HG02678 (cell line): ENCODE measurements at regions not wholly inside any gene's neighbourhood (a gene's known extent, or its start where the extent isn't known, plus 50 kb on each side); places are given as distances from the start of the nearest gene placed in this dataset.

Source experiments
- ATAC-seq: cut with Tn5 transposase; IDR thresholded peaks from one replicate; pipeline ENCODE4 v1.9.1; 2021; ENCODE audit warnings: mild to moderate bottlenecking, moderate library complexity; ENCODE audit not compliant: unreplicated experiment

- ATAC-seq = no peak
Measured at GRCh38 chr4:178480105-178480504, 1037.9 kb upstream of the AGA start.

DNA sequence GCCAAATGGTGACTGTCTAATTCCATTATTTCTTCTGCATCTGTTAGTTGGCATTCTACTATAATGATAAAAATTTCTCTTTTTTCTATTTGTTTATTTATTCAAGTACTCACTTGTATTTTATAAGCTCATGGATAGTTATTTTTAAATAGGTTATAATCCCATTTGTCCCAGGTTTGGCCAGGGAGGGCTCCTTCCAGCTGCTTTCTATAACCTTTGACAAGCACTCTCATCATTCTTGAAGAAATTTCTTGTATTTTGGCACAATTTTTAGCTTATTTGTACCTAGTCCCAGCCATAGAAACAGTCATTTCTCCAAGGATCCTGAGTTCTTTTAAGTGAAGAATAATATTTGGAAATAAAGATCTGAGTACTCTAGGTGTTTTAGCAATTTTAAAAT, 1038.6 kb upstream of the AGA start:
- ATAC-seq = no peak

- ATAC-seq = no peak
Measured at GRCh38 chr4:178481564-178481963, 1039.3 kb upstream of the AGA start.

GRCh38 chr4:178523038-178523437, 1080.8 kb upstream of the AGA start:
- no peak for ATAC-seq

GRCh38 chr4:178535939-178536579, 1093.8 kb upstream of the AGA start:
- no peak for ATAC-seq

- no peak for ATAC-seq
Measured at GRCh38 chr4:178553201-178553600, 1111.0 kb upstream of the AGA start.

- no peak for ATAC-seq
Measured at GRCh38 chr4:178554352-178554751, 1112.1 kb upstream of the AGA start.

GRCh38 chr4:178556796-178557195, 1114.6 kb upstream of the AGA start:
- ATAC-seq = no peak

DNA sequence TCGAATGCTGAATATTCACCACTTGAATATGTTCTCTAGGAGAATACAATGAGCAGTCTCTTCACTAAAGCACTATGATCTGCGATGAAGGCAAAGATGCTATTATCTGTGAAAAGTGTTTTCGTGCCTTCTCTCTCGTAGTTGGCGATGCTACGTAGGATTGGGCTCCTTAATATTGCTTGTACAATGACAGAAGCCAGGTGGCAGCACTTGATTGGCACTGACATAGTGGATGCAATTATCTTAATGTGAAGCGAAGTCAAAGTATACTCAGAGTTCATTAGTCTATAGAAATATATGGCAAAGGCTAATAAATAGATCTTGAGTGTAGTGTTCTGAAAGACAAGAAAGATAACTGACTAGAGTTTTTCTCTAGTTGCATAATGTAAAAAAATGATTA, 1135.7 kb upstream of the AGA start:
- ATAC-seq = no peak

DNA sequence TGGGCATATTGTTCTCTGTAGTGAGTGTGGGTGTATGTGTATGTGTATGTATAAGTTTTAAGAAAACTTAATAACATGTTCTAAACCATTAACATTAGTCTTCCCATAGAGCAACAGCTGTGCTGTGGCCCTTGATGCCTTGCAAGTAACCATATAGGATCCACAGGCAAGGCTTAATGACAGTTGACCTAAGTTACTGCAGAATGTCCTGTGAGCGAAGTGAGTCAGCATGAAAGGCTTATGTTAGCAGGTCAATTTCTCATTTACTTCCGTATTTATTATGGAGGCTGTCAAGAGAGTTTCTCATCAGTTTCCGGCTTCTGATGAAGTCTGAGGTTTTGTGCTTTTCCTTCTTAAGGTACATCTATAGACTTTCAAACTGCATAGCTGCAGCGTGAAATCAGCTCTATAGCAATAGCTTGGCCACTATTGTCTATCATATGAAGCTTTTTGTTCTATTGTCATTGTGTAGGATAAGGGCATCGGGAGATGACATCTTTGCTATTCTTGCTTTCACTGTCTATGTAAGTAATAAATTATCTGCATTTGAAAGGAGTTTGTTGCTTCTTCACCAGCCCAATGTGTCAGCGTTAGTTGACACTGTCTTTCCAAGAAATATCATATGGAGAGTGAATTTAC, 1153.4 kb upstream of the AGA start:
- no peak for ATAC-seq

GRCh38 chr4:178598672-178599071, 1156.4 kb upstream of the AGA start:
- no peak for ATAC-seq

DNA sequence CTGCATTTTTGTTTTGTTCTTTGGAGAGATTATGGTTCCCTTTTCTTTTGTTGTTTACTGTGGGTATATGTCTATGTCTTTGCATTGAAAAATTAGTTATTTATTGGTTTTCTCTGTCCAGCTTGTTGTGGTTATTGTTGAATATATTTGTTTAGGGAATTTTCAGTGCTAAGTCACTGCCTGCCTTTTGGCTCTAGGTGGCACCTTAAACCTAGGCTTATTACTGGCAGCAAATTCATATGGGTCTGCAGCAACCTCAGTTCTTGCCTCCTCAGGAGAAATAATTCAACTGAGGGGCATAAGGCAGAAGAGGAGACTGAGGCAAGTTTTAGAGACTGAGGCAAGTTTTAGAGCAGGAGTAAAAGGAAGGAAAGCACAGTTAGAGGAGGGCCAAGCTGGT, 1157.3 kb upstream of the AGA start:
- ATAC-seq = no peak

GRCh38 chr4:178602833-178603232, 1160.6 kb upstream of the AGA start:
- ATAC-seq = no peak

- ATAC-seq = no peak
Measured at GRCh38 chr4:178611062-178611461, 1168.8 kb upstream of the AGA start.

GRCh38 chr4:178612733-178613132, 1170.5 kb upstream of the AGA start:
- ATAC-seq = no peak

- ATAC-seq = no peak
Measured at GRCh38 chr4:178632415-178632814, 1190.2 kb upstream of the AGA start.

GRCh38 chr4:178633263-178633662, 1191.0 kb upstream of the AGA start:
- ATAC-seq = no peak

GRCh38 chr4:178664621-178665020, 1222.4 kb upstream of the AGA start:
- ATAC-seq = no peak

DNA sequence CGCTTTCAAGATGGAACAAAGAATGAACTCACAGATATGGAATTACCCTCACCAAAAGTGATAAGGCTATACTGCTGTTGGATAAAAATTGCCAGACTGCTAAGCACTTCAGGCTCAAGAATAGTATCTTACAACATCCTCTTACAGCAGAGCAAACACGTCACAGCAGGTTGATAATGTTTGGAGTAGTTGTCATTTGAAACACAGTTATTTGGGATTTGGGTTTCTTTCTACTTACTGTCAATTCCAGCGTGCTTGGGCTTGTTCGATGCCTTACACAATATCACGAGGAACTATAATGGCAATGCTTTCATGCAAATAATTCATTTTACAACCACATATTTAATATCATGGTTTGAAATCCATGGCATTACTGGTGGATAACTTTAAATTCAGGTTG, 1223.7 kb upstream of the AGA start:
- no peak for ATAC-seq

GRCh38 chr4:178671766-178672165, 1229.5 kb upstream of the AGA start:
- ATAC-seq = no peak

GRCh38 chr4:178672512-178672911, 1230.3 kb upstream of the AGA start:
- ATAC-seq = no peak

DNA sequence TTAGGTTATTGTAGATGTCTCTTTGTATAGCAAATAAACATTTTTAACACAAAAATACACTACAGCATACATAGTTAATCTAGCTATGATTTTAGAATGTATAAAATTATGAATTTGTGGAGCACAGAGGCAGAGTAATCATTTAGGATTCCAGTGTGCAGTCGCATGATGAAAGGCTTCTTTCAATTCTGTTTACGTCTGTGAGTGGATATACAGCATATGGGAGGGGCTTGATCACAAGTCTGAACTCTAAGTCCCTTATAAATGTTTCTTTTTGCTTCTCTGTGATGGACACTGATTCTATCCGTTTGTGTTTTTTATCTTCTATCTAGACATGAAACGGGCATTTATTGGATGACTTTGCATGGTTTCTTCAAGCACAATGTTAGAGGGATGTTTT, 1239.6 kb upstream of the AGA start:
- ATAC-seq = no peak

DNA sequence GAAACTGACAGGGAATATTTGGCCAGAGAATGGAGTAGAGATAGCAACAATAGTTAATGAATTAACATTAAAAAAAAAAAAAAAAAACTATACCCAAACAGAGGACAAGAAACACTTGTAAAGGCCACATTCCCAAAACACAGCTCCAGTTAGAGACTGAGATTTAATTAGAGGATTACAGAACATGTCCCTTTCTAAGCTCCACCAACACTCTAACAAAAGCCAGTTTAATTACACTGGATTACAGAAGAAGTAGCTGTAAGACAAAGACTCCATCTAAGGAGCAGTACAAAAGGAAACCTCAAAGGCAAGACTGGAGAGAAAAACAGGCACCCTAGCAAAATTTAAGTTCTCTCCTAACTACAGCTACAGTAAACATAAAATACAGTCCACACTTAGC, 1247.7 kb upstream of the AGA start:
- no peak for ATAC-seq
